Mammary epithelial cell (primary cell): ENCODE measurements at regions not wholly inside any gene's neighbourhood (a gene's known extent, or its start where the extent isn't known, plus 50 kb on each side); places are given as distances from the start of the nearest gene placed in this dataset.
"Not testable (repeated sequence)": the region's sequence is repeated elsewhere in the genome, so short reads cannot be mapped to it uniquely, and the experiment has no call there.

Experiments used
- CTCF ChIP-seq, 2 donors: IDR thresholded peaks in 1 of 2; conservative IDR thresholded peaks in 1 of 2; 2 replicates each; pipeline ENCODE4 v1.5.1; 2011 to 2012; ENCODE audit warnings: inconsistent platforms in 2 of 2, low read length in 2 of 2, mild to moderate bottlenecking in 2 of 2, control low read depth in 1 of 2, low read depth in 1 of 2; ENCODE audit not compliant: insufficient read depth in 1 of 2; ENCODE audit errors: extremely low read depth in 1 of 2
- EZH2 ChIP-seq: IDR thresholded peaks from 2 replicates; pipeline ENCODE4 v1.6.1; 2012; ENCODE audit warnings: low read length, inconsistent platforms, borderline replicate concordance

- not testable (repeated sequence) for TF ChIP-seq CTCF (conservative IDR thresholded peaks at IDR 0.05 in 1 of 2, IDR thresholded peaks at IDR 0.05 in 1 of 2; ENCODE audit: extremely low read depth in 1 of 2, insufficient read depth in 1 of 2, low read depth in 1 of 2, low read length in 2 of 2); EZH2
Observed at GRCh38 chr5:21402089-21402488, 1414.1 kb upstream of the CDH18 start.
